NB4 (cell line): ENCODE measurements at regions not wholly inside any gene's neighbourhood (a gene's known extent, or its start where the extent isn't known, plus 50 kb on each side); places are given as distances from the start of the nearest gene placed in this dataset.

Experiments
- DNase-seq: peaks from one replicate; pipeline ENCODE4 v3.0.0; 2010; ENCODE audit warnings: low read depth
- H3K4me3 ChIP-seq: one replicate; pipeline ENCODE4 v1.5.1; 2011; ENCODE audit warnings: mild to moderate bottlenecking, low read depth, low read length, moderate library complexity
- CTCF ChIP-seq: IDR thresholded peaks from one replicate; pipeline ENCODE4 v1.5.1; 2012; ENCODE audit warnings: low read depth, low read length
- MYC ChIP-seq: IDR thresholded peaks from 2 replicates; pipeline ENCODE4 v1.6.1; 2011; ENCODE audit warnings: low read depth, low read length
- POLR2A ChIP-seq: IDR thresholded peaks from 2 replicates; pipeline ENCODE4 v1.6.1; 2011; ENCODE audit warnings: mild to moderate bottlenecking; ENCODE audit not compliant: insufficient read length; ENCODE audit errors: extremely low read depth
- TF ChIP-seq, protein P1 (sequence below): IDR thresholded peaks from 2 replicates; pipeline ENCODE4 v1.6.1; 2011; ENCODE audit warnings: low read depth, low read length

DNA sequence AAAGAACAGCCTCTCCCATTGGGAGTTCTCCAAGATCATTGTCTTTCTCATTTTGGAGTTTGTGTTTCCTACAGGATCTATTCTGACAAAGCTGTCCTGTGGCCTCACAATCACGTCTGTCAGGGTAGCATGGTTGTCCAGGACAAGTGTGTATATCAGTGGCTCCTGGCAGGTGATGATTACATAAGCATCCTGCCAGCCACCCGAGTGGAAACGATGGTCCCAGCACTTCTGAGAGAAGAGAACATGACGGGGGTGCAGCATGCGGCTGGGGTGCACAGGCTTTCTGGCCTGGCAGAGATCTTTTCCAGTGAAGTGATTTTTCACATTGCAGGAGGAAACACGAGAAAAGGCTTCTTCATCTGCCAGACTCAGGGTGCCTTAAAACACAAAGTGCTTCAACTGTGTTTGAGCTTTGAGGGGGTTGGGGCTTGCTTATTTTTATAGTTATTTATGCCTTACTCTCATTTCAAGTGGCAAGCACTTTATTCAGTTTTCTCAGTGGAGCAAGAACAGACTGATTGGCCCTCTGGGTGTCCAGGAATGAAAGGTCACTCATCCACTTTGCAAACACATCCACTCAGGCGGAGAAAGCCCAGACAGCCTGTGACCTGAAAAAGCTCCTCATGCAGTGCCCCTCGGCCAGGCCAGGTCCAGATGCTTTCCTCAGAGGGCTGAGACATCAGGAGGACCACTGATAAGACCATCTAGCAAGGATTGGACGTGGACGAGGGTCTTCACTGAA, 186.0 kb downstream of the DUSP10 start:
- H3K4me3 ChIP-seq, result no peak overlapping the region
- DNase-seq, result no peak
- no peak for TF ChIP-seq MYC
- no peak for TF ChIP-seq CTCF

GRCh38 chr1:221556435-221556834, 185.5 kb downstream of the DUSP10 start:
- DNase-seq, result no peak
- no peak for TF ChIP-seq CTCF
- TF ChIP-seq POLR2A, result no peak
- TF ChIP-seq, protein P1, sequence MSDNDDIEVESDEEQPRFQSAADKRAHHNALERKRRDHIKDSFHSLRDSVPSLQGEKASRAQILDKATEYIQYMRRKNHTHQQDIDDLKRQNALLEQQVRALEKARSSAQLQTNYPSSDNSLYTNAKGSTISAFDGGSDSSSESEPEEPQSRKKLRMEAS, result no peak
- TF ChIP-seq MYC, result no peak
- H3K4me3 ChIP-seq, result no peak overlapping the region

GRCh38 chr1:221557013-221557412, 184.9 kb downstream of the DUSP10 start:
- DNase-seq, result no peak
- TF ChIP-seq POLR2A, result no peak
- TF ChIP-seq CTCF, result no peak
- TF ChIP-seq MYC, result no peak
- TF ChIP-seq, protein P1, result no peak
- no peak overlapping the region for H3K4me3 ChIP-seq

DNA sequence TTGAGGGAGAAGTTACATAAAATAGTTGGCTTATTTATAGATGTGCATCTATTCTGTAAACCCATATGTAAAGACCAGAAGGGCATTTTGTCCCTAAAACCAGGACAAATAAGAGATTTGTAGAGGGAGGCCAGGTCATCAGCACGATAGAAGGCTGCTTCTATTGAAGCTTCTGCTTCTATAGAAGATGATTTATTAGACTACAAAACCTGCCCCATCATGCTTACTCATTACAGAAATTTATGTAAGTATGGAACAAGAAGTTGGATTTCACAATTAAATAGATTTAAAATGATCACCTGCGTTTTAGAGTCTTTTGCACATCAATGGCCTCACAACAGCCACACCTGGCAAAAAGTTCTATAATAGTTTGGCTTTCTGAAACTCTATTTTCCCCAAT, 183.5 kb downstream of the DUSP10 start:
- TF ChIP-seq, protein P1, result no peak
- no peak for TF ChIP-seq CTCF
- no peak for TF ChIP-seq POLR2A
- no peak for TF ChIP-seq MYC
- H3K4me3 ChIP-seq, result no peak overlapping the region
- DNase-seq, result no peak

DNA sequence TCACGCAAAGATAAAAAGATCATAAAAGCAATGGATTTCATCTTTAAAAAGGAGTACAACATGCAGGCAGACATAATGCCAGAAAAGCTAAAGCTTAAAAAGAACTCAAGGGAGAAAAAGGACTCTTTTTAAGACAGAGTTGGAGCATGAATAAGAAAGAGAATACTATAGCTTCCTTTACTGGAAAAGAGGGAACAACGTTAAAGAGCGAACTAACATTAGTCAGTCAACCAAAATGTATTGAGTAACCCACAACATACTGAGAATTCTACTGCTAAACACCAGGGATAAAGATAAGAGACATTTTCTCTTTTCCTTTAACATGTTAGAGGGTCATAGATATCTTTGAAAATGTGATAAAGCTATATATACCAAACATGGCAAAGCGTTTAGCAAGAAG, 182.0 kb downstream of the DUSP10 start:
- no peak overlapping the region for H3K4me3 ChIP-seq
- no peak for TF ChIP-seq CTCF
- no peak for TF ChIP-seq MYC
- TF ChIP-seq, protein P1, result no peak
- no peak for TF ChIP-seq POLR2A
- no peak for DNase-seq
